ENCODE measurements at regions not wholly inside any gene's neighbourhood (a gene's known extent, or its start where the extent isn't known, plus 50 kb on each side); places are given as distances from the start of the nearest gene placed in this dataset.

GRCh38 chr5:3751846-3752245 lies 156.2 kb downstream of the IRX1 start:
- no peak overlapping the region for H3K4me3 ChIP-seq
- no peak overlapping the region for H3K27ac ChIP-seq (ENCODE audit: low read depth)
- Mint-ChIP-seq H3K27ac (no peak overlapping the region), H3K36me3 (ENCODE audit: low read depth) (peaks cover 11% of the 10 kb centered on the region), H3K4me1 (peaks cover 13% of the 10 kb centered on the region), H3K9me3 (peaks cover 25% of the 10 kb centered on the region), H3K27me3 (ENCODE audit: insufficient read depth, low read depth, poor library complexity) (peaks cover 7% of the 10 kb centered on the region), H3K4me3 (no peak overlapping the region)
- H3F3A ChIP-seq (replicated peaks; ENCODE audit: low read depth), result no peaks in the 10 kb centered on the region
- no peaks in the 10 kb centered on the region for H4K20me1 ChIP-seq (replicated peaks; ENCODE audit: insufficient read depth)
- no peak overlapping the region for H2AFZ ChIP-seq
- TF ChIP-seq EZH2phosphoT487 (IDR thresholded peaks at IDR 0.05; ENCODE audit: unreplicated experiment) (no peak), ZNF114 (CRISPR knock-in tag; IDR thresholded peaks at IDR 0.05) (no peak), CTCF (conservative IDR thresholded peaks at IDR 0.05; ENCODE audit: low read depth in 2 of 2) (no peak), STAT1 (IDR thresholded peaks at IDR 0.05; ENCODE audit: unreplicated experiment) (no peak), ZNF331 (CRISPR knock-in tag; IDR thresholded peaks at IDR 0.05; ENCODE audit: low read depth) (no peak), REST (IDR thresholded peaks at IDR 0.05; ENCODE audit: unreplicated experiment) (no peak), NANOG (IDR thresholded peaks at IDR 0.05; ENCODE audit: borderline replicate concordance) (no peak), POLR2AphosphoS5 (IDR thresholded peaks at IDR 0.05; ENCODE audit: low read depth) (no peak), JUNB (IDR thresholded peaks at IDR 0.05; ENCODE audit: unreplicated experiment) (no peak), CREB1 (CRISPR knock-in tag; IDR thresholded peaks at IDR 0.05; ENCODE audit: low read depth) (no peak), EZH2 (IDR thresholded peaks at IDR 0.05; ENCODE audit: low read depth, unreplicated experiment) (no peak), ETS1 (IDR thresholded peaks at IDR 0.05) (no peak), ZNF462 (CRISPR knock-in tag; IDR thresholded peaks at IDR 0.05) (no peak)
- H3K36me3 ChIP-seq (ENCODE audit: insufficient read depth), result no peaks in the 10 kb centered on the region
- peaks cover 12% of the 10 kb centered on the region; the same call in 1 of the 2 replicates for H3K4me1 ChIP-seq (ENCODE audit: insufficient read depth)
- peaks cover 3% of the 10 kb centered on the region; the same call in 1 of the 2 replicates for H3K9me2 ChIP-seq (ENCODE audit: insufficient read depth)
- DNase-seq (ENCODE audit: low spot score) (no peak), ATAC-seq (no peak)
- H3K4me2 ChIP-seq, result no peak overlapping the region
- no peaks in the 10 kb centered on the region for H3K79me2 ChIP-seq (replicated peaks; ENCODE audit: insufficient read depth)
- no peaks in the 10 kb centered on the region for H3K27me3 ChIP-seq (ENCODE audit: insufficient read depth)

All from GM23338 (cell line).